Activated T-cell treated with anti-CD3 and anti-CD28 coated beads for 48 hours (primary cell): ENCODE measurements at regions not wholly inside any gene's neighbourhood (a gene's known extent, or its start where the extent isn't known, plus 50 kb on each side); places are given as distances from the start of the nearest gene placed in this dataset.
"Not testable (repeated sequence)": the region's sequence is repeated elsewhere in the genome, so short reads cannot be mapped to it uniquely, and the experiment has no call there.

ENCODE experiments used
- DNase-seq: peaks from one replicate; pipeline ENCODE4 v3.0.0-alpha.2; 2020; ENCODE audit warnings: low read depth

- peak; percentile 66 for DNase-seq
Measured at GRCh38 chr2:195535911-195536522, 121.0 kb upstream of the SLC39A10 start.

DNA sequence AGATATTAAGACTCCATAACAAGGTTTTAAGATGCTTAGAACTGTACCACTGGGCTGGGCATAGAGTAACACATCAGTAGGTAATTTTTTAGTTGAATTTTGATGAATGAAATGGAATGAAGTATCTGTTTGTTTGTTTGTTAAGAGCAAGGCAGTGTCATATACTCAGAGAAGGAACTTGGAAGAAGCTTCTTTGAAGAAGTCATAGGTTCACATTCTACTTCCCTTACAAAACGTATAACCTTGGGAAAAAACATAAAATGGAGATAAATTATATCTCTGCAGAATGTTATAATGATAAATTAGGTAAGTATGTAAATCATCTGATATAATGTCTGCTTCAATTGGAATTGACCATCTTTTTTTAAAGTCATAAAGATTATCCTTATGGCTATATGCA lies 122.1 kb upstream of the SLC39A10 start:
- no peak for DNase-seq

- DNase-seq: peak; percentile 60
Measured at GRCh38 chr2:195533771-195534642, 123.0 kb upstream of the SLC39A10 start.

DNA sequence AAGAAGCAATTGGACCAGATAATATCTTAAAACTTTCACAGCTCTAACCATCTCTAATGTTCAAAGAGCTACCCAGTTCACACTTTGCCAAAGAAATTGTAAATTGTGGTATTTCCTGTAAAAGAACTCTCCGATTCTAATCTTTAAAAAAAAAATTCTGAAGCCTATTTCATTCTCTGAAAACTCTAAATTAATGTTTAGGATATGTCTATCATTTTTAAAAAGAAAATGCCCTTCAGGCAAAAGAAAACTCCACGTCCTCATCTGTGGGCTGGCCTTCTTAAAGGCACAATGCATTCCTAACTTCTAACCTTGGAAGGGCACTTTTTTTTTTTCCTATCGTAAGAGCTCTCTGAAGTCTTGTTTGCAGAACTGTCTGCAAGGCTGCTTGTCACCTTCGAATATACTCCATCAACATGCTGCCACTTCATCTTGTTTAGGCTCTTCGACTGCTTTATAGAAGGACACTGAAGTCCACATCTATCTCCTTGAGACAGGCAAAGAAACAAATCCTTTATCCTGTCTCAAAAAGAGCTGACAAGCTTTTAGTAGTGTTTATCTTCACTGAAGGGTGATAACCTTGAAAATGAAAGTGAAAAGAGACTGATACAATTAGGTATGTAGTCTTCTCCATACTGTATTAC lies 124.3 kb upstream of the SLC39A10 start:
- DNase-seq: no peak

DNA sequence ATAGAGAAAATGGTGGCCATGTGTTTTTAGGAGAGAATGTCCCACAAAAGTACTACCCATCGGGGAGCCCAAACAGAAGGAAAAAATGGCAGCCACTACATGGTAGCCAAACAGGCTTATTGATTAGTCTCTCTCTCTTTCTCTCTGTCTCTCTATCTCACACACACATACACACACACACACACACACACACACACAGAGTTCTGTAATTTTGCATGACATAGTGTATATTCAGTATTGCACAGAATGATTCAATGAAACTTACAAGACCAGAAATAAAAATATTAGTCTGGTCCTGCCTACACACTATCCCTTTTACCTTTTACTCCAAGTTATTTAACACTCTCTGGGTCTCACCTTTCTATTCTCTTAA lies 124.8 kb upstream of the SLC39A10 start:
- DNase-seq: no peak

DNA sequence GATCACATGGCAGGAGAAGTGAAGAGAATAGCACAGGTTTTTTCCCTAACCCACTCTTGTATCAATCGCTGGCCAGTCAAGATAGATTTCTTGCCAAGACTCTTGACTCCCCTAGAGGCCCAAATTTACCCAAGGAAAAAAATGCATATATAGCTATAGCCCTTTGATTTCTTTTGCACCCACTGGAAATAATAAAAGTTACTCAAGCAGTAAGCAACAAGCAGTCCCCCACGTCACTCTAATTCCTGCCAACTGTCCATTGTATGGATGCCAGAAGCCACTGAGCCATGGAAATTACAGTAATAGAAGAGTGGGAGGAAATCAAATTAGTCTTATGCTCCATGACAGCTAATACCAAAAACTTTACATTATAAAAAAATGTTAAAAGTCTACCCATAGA lies 125.3 kb upstream of the SLC39A10 start:
- no peak for DNase-seq

GRCh38 chr2:195523242-195523641 lies 133.8 kb upstream of the SLC39A10 start:
- DNase-seq: not testable (repeated sequence)

GRCh38 chr2:195521589-195521988 lies 135.4 kb upstream of the SLC39A10 start:
- DNase-seq: no peak

DNA sequence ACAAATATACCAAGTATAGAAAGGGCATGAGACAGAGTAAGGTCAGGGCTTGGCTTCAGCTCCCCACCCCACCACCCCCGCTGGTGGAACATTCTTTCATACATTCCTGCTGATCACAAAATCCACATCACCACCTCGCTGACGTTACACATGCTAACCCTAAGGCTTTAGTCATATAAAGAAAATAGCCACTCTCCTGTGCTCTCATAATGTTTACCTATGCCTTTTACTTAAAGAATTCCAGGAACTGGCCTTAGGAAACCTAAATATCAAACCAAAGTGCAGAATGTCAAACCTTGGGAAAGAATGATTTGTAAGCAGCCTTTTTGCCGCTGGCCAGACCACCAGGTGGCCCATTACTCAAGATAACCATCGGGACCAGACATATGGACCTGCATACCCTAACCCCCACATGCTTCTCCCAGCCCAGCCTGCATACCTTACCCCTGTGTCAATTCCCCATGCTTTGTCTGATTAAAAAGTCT lies 136.3 kb upstream of the SLC39A10 start:
- no peak for DNase-seq

DNA sequence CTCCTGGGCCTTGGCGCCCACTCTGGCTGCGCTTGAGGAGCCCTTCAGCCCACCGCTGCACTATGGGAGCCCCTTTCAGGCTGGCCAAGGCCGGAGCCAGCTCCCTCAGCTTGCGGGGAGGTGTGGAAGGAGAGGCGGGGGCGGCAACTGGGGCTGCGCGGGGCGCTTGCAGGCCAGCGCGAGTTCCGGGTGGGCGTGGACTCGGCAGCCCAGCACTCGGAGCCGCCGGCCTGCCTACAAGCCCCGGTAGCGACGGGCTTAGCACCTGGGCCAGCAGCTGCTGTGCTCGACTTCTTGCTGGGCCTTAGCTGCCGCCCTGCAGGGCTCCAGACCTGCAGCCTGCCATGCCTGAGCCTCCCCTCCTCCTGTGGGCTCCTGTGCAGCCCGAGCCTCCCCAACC lies 141.5 kb upstream of the SLC39A10 start:
- no peak for DNase-seq

GRCh38 chr2:195514365-195514764 lies 142.7 kb upstream of the SLC39A10 start:
- DNase-seq: no peak

DNA sequence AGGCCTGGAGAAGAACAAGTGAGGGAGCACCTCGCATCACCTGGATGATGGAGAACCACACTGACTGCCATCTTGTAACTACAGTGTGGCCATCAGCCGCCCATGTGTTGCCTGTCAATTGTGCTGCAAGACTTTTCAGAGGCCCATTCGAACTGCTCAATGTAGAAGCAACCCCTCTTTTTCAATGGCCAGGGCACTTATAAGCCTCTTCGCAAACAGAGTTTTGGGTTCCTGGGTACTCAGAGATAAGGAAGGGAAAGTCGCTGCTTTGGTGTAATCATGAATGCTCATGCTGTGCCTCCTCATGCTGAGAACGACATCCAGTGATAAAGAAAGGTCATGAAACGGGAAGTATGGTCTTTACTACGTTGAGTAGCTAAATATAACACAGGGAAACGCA lies 143.9 kb upstream of the SLC39A10 start:
- no peak for DNase-seq

DNA sequence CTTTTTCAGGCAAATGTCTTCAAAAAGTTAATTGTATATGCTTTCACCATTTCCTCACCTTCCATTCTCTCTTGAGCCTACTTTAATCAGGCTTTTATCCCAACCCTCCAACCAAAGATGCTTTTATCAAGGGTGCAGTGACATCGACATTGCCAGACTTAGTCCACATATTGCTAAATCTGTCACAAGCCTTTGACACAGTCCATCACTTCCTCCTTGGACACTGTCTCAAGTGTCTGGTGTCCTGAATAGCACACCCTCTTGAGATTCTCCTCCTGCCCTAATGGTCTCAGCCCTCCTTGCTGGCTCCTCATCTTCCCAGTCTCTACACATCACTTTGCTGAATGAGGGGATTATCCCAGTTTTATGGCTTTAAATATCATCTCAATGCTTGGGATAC lies 147.5 kb upstream of the SLC39A10 start:
- no peak for DNase-seq

GRCh38 chr2:195508139-195508455 lies 148.9 kb upstream of the SLC39A10 start:
- DNase-seq: no peak

DNA sequence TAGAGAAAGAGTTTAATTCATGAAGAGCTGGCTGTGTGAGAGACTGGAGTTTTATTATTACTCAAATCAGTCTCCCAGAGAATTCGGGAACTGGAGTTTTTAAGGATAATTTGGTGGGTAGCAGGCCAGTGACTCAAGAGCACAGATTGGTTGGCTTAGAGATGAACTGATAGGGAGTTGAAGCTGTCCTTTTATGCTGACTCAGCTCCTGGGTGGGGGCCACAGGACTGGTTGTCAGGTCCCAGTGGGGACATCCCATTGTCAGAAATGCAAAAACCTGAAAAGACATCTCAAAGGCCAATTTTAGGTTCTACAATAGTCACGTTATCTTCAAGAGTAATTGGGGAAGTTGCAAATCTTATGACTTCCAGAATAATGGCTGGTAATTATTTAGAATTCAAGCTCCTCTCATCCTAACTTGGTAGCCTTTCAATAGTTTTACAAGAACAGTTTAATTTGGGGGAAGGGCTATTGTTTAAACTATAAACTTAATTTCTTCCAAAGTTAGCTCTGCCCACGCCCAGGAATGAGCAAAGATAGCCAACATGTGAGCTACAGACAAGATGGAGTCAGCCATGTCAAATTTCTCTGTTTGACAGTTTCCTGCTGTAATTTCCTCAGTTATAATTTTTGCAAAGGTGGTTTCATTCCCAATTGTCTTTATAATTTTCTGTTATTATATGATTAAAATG lies 149.4 kb upstream of the SLC39A10 start:
- no peak for DNase-seq

- no peak for DNase-seq
Measured at GRCh38 chr2:195505701-195506100, 151.3 kb upstream of the SLC39A10 start.

DNA sequence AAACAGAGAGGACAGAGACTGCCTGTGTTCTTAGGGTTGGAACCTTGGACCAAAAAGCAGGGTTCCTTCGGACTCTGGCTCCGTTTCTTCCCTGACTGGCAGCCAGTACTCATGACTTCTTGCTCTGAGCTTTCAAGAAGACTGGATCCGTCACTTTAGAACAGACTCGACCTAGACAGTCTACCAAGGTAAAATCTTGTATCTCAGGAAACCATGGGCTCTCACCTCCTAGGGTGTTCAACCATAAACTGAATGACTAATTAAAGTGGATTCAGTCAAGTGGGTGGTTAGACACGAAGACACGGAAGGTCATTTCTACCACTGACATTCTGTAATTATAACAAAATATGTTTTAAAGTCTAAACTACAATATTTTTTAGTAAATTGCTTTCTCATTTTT lies 153.8 kb upstream of the SLC39A10 start:
- DNase-seq: no peak

- no peak for DNase-seq
Measured at GRCh38 chr2:195501746-195502145, 155.3 kb upstream of the SLC39A10 start.

GRCh38 chr2:195500879-195501278 lies 156.1 kb upstream of the SLC39A10 start:
- DNase-seq: no peak

DNA sequence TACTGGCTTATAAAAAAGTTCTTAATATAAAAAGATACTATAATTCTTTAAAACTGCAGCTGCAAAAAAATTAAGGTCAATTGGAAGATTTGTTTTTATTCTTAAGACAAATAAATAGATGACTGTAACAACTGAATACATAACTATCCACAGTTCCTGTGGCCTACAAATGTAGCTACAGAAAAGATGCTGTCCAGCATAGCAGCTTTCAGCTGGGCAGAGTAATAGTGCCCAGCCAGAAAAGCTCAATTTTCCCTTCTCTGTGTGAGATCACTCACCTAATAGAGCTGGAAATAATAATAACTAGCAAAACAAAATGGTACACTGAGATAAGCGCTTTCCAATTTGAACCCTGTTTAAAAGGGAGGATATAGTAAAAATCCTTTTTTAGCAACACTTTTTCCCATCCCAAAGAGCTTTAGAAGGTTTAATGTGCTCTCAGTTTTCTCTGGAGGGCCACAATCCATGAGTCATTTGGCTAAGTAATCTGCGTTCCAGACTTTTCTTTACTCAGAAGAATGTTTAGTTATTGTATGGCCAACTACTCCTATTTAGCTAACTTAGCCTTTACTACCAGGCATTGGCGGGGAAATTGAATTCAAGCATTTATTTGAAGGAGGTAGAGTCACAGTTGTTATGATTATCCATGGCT lies 158.1 kb upstream of the SLC39A10 start:
- DNase-seq: no peak

DNA sequence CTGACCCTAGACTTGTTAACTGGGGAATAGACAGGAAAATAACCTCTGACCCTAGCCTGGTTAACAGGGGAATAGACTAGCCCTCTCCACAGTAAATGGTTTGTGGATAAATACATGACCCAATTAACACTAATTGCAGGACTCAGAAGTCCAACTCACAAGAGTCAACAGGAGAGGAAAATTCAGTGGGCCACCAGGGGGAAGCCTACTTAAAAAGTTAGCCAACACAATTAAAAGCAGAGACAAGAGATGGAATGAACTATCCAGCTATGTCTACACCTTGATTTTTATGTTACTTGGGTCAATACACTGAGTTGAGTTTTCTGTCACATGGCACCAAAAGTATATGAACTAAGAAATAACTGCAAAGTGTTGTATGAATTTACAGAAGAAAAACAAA lies 158.8 kb upstream of the SLC39A10 start:
- no peak for DNase-seq

DNA sequence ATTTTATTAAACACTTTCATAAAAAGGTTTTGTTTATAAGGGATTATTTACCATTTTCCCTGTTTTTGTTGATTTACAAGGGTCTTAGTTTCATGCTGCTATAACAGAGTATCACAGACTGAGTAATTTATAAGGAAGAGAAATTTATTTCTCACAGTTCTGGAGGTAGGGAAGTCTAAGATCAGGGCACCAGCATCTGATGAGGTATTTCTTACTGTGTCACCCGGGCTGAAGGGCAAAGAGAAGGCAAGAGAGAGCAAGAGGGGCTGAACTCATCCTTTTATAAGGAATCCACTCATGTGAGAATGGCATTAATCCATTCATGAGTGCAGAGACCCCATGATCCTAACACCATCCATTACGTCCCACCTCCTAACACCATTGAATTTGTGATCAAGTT lies 160.0 kb upstream of the SLC39A10 start:
- DNase-seq: no peak
